GM23338 (cell line): ENCODE measurements at regions not wholly inside any gene's neighbourhood (a gene's known extent, or its start where the extent isn't known, plus 50 kb on each side); places are given as distances from the start of the nearest gene placed in this dataset.
A peak's percentile ranks its signal among the peaks of the same experiment; 100 is the strongest.

Experiments used
- ATAC-seq: fragments of 200-7000 bp; cut with Tn5 transposase; 3 replicates; pipeline ENCODE4 v1.9.1; 2020
- DNase-seq: peaks from one replicate; pipeline ENCODE4 v3.0.0-alpha.2; 2015; ENCODE audit warnings: low spot score
- H2AFZ ChIP-seq: fragments of 200-600 bp; sonication (generic); 2 replicates; pipeline ENCODE4 v1.8.0; 2016; ENCODE audit warnings: antibody characterized with exemption, mild to moderate bottlenecking, moderate library complexity
- H3F3A ChIP-seq: fragments of 200-600 bp; sonication (generic); replicated peaks from 2 replicates; pipeline ENCODE4 v1.8.0; 2017; ENCODE audit warnings: antibody characterized with exemption, mixed run types, low read depth
- H3K27ac ChIP-seq: fragments of 200-600 bp; sonication (generic); 2 replicates; pipeline ENCODE4 v1.6.1; 2016; ENCODE audit warnings: low read depth
- H3K27me3 ChIP-seq: fragments of 200-600 bp; sonication (generic); 2 replicates; pipeline ENCODE4 v1.8.0; 2016; ENCODE audit warnings: mild to moderate bottlenecking, mixed run types, moderate library complexity; ENCODE audit not compliant: insufficient read depth
- H3K36me3 ChIP-seq: fragments of 200-600 bp; sonication (generic); 2 replicates; pipeline ENCODE4 v1.8.0; 2016; ENCODE audit warnings: mild to moderate bottlenecking; ENCODE audit not compliant: insufficient read depth
- H3K4me1 ChIP-seq: fragments of 200-600 bp; sonication (generic); 2 replicates; pipeline ENCODE4 v1.8.0; 2016; ENCODE audit warnings: mild to moderate bottlenecking, moderate library complexity; ENCODE audit not compliant: insufficient read depth
- H3K4me2 ChIP-seq: fragments of 200-600 bp; sonication (generic); 2 replicates; pipeline ENCODE4 v1.7.1; 2017; ENCODE audit warnings: mixed run types
- H3K4me3 ChIP-seq: fragments of 200-600 bp; sonication (generic); 2 replicates; pipeline ENCODE4 v1.6.1; 2016; ENCODE audit warnings: mixed run types
- H3K79me2 ChIP-seq: fragments of 200-600 bp; sonication (generic); replicated peaks from 2 replicates; pipeline ENCODE4 v1.8.0; 2017; ENCODE audit warnings: mild to moderate bottlenecking; ENCODE audit not compliant: insufficient read depth
- H3K9me2 ChIP-seq: fragments of 200-600 bp; sonication (generic); 2 replicates; pipeline ENCODE4 v1.8.0; 2017; ENCODE audit not compliant: insufficient read depth
- H4K20me1 ChIP-seq: fragments of 200-600 bp; sonication (generic); replicated peaks from 2 replicates; pipeline ENCODE4 v1.8.0; 2017; ENCODE audit warnings: mild to moderate bottlenecking; ENCODE audit not compliant: insufficient read depth
- H3K27ac Mint-ChIP-seq: 2 replicates; pipeline ENCODE4 v1.8.0; 2020; ENCODE audit warnings: inconsistent platforms, mild to moderate bottlenecking, moderate library complexity, mixed read lengths
- H3K27me3 Mint-ChIP-seq: 3 replicates; pipeline ENCODE4 v1.8.0; 2022; ENCODE audit warnings: low read depth, mild to moderate bottlenecking, moderate library complexity, mixed read lengths, inconsistent platforms; ENCODE audit not compliant: insufficient read depth, poor library complexity
- H3K36me3 Mint-ChIP-seq: 3 replicates; pipeline ENCODE4 v1.8.0; 2021; ENCODE audit warnings: low read depth, mild to moderate bottlenecking, inconsistent platforms, moderate library complexity, mixed read lengths
- H3K4me1 Mint-ChIP-seq: 3 replicates; pipeline ENCODE4 v1.8.0; 2020; ENCODE audit warnings: mild to moderate bottlenecking, inconsistent platforms, mixed read lengths
- H3K4me3 Mint-ChIP-seq: 3 replicates; pipeline ENCODE4 v1.8.0; 2021; ENCODE audit warnings: moderate library complexity, mild to moderate bottlenecking, inconsistent platforms, mixed read lengths
- H3K9me3 Mint-ChIP-seq: 3 replicates; pipeline ENCODE4 v1.8.0; 2020; ENCODE audit warnings: moderate library complexity, mild to moderate bottlenecking, inconsistent platforms, mixed read lengths
- EZH2 ChIP-seq: fragments of 200-600 bp; sonication (generic); IDR thresholded peaks from one replicate; pipeline ENCODE4 v1.8.0; 2017; ENCODE audit warnings: antibody characterized with exemption, mild to moderate bottlenecking, low read depth; ENCODE audit not compliant: unreplicated experiment
- EZH2phosphoT487 ChIP-seq: fragments of 200-600 bp; sonication (generic); IDR thresholded peaks from one replicate; pipeline ENCODE4 v1.8.1; 2018; ENCODE audit warnings: antibody characterized with exemption; ENCODE audit not compliant: unreplicated experiment
- JUNB ChIP-seq: IDR thresholded peaks from one replicate; pipeline ENCODE4 v1.6.1; 2016; ENCODE audit warnings: antibody characterized with exemption; ENCODE audit not compliant: unreplicated experiment
- NANOG ChIP-seq: IDR thresholded peaks from 2 replicates; pipeline ENCODE4 v1.6.1; 2016; ENCODE audit warnings: antibody characterized with exemption, borderline replicate concordance
- POLR2AphosphoS5 ChIP-seq: IDR thresholded peaks from 2 replicates; pipeline ENCODE4 v1.6.1; 2016; ENCODE audit warnings: antibody characterized with exemption, low read depth
- STAT1 ChIP-seq: IDR thresholded peaks from one replicate; pipeline ENCODE4 v1.6.1; 2016; ENCODE audit warnings: antibody characterized with exemption; ENCODE audit not compliant: unreplicated experiment
- ZNF114 ChIP-seq: fragments of 250-450 bp; sonication (Bioruptor Pico); IDR thresholded peaks from 2 replicates; pipeline ENCODE4 v1.5.0; 2020; ENCODE audit warnings: mild to moderate bottlenecking, moderate library complexity
- TF ChIP-seq, protein P1 (sequence below): fragments of 250-450 bp; sonication (Bioruptor Pico); IDR thresholded peaks from 2 replicates; pipeline ENCODE4 v1.5.0; 2020; ENCODE audit warnings: mild to moderate bottlenecking, moderate library complexity
- TF ChIP-seq, protein P2 (sequence below), 2 experiments: fragments of 200-600 bp in 1 of 2; sonication (generic) in 1 of 2; conservative IDR thresholded peaks; 2 replicates each; pipeline versions ENCODE4 v1.5.1 to v1.6.1; 2016 to 2017; ENCODE audit warnings: antibody characterized with exemption in 2 of 2, low read depth in 2 of 2, mild to moderate bottlenecking in 2 of 2, moderate library complexity in 1 of 2
- TF ChIP-seq, protein P3 (sequence below): IDR thresholded peaks from one replicate; pipeline ENCODE4 v1.6.1; 2018; ENCODE audit warnings: antibody characterized with exemption; ENCODE audit not compliant: unreplicated experiment

DNA sequence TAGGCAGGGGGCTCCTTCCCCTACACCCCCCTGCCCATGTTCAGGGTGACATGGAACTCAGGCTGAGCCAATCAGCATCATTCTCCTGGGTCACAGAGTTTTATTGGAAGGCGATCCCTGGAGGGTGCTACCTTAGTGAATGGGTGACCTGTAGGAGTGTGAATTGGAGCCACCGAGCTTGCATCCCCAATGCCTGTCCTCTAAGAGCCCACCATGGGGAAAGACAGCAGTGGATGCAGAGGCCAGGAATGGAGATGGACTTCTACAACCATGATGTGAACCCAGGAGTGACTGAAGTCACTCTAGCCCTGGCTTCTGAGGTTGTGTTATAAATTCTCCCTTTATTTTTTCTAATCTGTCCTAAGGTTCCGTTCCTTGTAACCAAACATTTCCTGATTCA, 89.4 kb downstream of the CCDC71L start:
- no peak overlapping the region for H3K4me3 Mint-ChIP-seq
- H2AFZ ChIP-seq, result no peak overlapping the region
- ATAC-seq (no peak), DNase-seq (no peak)
- no peaks in the 10 kb centered on the region for H4K20me1 ChIP-seq
- H3K36me3 ChIP-seq, result no peaks in the 10 kb centered on the region
- H3K4me1 Mint-ChIP-seq, result peaks cover 10% of the 10 kb centered on the region
- no peaks in the 10 kb centered on the region for H3K79me2 ChIP-seq
- no peaks in the 10 kb centered on the region for H3F3A ChIP-seq
- H3K9me2 ChIP-seq, result peaks cover 11% of the 10 kb centered on the region
- peaks cover 5% of the 10 kb centered on the region; the same call in 1 of the 2 replicates for H3K4me1 ChIP-seq
- H3K27me3 Mint-ChIP-seq, result peaks cover 3% of the 10 kb centered on the region
- peaks cover 16% of the 10 kb centered on the region for H3K36me3 Mint-ChIP-seq
- H3K4me2 ChIP-seq, result no peak overlapping the region
- H3K9me3 Mint-ChIP-seq, result peaks cover 14% of the 10 kb centered on the region
- TF ChIP-seq JUNB (no peak), EZH2 (no peak), POLR2AphosphoS5 (no peak), EZH2phosphoT487 (no peak)
- no peak overlapping the region for H3K27ac Mint-ChIP-seq
- no peak overlapping the region for H3K27ac ChIP-seq
- no peak overlapping the region for H3K4me3 ChIP-seq
- H3K27me3 ChIP-seq, result no peaks in the 10 kb centered on the region

DNA sequence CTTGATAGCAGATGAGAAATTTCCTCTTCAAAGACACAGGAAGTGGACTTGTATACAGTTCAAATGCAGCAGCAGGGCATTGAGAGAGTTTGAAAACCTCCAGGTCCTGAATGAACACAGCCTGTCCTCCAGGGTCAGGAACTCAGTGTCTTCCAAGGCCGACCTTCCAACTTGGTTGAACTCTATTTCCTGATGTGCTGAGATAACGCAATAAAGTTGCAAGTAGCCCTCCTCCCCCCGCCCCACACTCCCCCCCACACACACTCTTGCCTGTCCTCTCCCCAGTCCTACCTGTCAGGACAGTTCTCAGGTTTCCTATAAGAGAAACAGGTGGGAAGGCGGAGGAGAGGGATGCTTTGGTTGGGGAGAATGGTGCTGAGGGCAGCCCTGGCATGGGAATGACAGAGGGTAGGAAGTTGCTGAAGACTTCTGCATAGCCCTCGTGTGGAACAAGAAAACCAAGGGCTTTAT, 90.0 kb downstream of the CCDC71L start:
- H3K36me3 ChIP-seq, result no peaks in the 10 kb centered on the region
- Mint-ChIP-seq H3K27ac (0 out of 2 replicates have a peak overlapping the region, but pooled peaks have one; percentile 21), H3K9me3 (peaks cover 14% of the 10 kb centered on the region), H3K4me1 (peaks cover 10% of the 10 kb centered on the region), H3K4me3 (no peak overlapping the region), H3K27me3 (peaks cover 3% of the 10 kb centered on the region), H3K36me3 (peaks cover 16% of the 10 kb centered on the region)
- peaks cover 11% of the 10 kb centered on the region for H3K9me2 ChIP-seq
- no peaks in the 10 kb centered on the region for H4K20me1 ChIP-seq
- no peak overlapping the region for H3K4me3 ChIP-seq
- DNase-seq (no peak), ATAC-seq (no peak)
- no peak overlapping the region for H2AFZ ChIP-seq
- H3K27me3 ChIP-seq, result no peaks in the 10 kb centered on the region
- no peaks in the 10 kb centered on the region for H3K79me2 ChIP-seq
- no peak overlapping the region for H3K4me2 ChIP-seq
- H3F3A ChIP-seq, result no peaks in the 10 kb centered on the region
- H3K4me1 ChIP-seq, result peaks cover 5% of the 10 kb centered on the region; the same call in 1 of the 2 replicates
- no peak overlapping the region for H3K27ac ChIP-seq
- TF ChIP-seq, protein P1, sequence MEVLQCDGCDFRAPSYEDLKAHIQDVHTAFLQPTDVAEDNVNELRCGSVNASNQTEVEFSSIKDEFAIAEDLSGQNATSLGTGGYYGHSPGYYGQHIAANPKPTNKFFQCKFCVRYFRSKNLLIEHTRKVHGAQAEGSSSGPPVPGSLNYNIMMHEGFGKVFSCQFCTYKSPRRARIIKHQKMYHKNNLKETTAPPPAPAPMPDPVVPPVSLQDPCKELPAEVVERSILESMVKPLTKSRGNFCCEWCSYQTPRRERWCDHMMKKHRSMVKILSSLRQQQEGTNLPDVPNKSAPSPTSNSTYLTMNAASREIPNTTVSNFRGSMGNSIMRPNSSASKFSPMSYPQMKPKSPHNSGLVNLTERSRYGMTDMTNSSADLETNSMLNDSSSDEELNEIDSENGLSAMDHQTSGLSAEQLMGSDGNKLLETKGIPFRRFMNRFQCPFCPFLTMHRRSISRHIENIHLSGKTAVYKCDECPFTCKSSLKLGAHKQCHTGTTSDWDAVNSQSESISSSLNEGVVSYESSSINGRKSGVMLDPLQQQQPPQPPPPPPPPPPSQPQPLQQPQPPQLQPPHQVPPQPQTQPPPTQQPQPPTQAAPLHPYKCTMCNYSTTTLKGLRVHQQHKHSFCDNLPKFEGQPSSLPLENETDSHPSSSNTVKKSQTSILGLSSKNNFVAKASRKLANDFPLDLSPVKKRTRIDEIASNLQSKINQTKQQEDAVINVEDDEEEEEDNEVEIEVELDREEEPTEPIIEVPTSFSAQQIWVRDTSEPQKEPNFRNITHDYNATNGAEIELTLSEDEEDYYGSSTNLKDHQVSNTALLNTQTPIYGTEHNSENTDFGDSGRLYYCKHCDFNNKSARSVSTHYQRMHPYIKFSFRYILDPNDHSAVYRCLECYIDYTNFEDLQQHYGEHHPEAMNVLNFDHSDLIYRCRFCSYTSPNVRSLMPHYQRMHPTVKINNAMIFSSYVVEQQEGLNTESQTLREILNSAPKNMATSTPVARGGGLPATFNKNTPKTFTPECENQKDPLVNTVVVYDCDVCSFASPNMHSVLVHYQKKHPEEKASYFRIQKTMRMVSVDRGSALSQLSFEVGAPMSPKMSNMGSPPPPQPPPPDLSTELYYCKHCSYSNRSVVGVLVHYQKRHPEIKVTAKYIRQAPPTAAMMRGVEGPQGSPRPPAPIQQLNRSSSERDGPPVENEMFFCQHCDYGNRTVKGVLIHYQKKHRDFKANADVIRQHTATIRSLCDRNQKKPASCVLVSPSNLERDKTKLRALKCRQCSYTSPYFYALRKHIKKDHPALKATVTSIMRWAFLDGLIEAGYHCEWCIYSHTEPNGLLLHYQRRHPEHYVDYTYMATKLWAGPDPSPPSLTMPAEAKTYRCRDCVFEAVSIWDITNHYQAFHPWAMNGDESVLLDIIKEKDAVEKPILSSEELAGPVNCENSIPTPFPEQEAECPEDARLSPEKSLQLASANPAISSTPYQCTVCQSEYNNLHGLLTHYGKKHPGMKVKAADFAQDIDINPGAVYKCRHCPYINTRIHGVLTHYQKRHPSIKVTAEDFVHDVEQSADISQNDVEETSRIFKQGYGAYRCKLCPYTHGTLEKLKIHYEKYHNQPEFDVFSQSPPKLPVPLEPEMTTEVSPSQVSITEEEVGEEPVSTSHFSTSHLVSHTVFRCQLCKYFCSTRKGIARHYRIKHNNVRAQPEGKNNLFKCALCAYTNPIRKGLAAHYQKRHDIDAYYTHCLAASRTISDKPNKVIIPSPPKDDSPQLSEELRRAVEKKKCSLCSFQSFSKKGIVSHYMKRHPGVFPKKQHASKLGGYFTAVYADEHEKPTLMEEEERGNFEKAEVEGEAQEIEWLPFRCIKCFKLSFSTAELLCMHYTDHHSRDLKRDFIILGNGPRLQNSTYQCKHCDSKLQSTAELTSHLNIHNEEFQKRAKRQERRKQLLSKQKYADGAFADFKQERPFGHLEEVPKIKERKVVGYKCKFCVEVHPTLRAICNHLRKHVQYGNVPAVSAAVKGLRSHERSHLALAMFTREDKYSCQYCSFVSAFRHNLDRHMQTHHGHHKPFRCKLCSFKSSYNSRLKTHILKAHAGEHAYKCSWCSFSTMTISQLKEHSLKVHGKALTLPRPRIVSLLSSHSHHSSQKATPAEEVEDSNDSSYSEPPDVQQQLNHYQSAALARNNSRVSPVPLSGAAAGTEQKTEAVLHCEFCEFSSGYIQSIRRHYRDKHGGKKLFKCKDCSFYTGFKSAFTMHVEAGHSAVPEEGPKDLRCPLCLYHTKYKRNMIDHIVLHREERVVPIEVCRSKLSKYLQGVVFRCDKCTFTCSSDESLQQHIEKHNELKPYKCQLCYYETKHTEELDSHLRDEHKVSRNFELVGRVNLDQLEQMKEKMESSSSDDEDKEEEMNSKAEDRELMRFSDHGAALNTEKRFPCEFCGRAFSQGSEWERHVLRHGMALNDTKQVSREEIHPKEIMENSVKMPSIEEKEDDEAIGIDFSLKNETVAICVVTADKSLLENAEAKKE, result no peak
- TF ChIP-seq, protein P2, sequence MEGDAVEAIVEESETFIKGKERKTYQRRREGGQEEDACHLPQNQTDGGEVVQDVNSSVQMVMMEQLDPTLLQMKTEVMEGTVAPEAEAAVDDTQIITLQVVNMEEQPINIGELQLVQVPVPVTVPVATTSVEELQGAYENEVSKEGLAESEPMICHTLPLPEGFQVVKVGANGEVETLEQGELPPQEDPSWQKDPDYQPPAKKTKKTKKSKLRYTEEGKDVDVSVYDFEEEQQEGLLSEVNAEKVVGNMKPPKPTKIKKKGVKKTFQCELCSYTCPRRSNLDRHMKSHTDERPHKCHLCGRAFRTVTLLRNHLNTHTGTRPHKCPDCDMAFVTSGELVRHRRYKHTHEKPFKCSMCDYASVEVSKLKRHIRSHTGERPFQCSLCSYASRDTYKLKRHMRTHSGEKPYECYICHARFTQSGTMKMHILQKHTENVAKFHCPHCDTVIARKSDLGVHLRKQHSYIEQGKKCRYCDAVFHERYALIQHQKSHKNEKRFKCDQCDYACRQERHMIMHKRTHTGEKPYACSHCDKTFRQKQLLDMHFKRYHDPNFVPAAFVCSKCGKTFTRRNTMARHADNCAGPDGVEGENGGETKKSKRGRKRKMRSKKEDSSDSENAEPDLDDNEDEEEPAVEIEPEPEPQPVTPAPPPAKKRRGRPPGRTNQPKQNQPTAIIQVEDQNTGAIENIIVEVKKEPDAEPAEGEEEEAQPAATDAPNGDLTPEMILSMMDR (conservative IDR thresholded peaks at IDR 0.05; ENCODE audit: low read depth in 2 of 2), result no peak
- TF ChIP-seq, protein P3, sequence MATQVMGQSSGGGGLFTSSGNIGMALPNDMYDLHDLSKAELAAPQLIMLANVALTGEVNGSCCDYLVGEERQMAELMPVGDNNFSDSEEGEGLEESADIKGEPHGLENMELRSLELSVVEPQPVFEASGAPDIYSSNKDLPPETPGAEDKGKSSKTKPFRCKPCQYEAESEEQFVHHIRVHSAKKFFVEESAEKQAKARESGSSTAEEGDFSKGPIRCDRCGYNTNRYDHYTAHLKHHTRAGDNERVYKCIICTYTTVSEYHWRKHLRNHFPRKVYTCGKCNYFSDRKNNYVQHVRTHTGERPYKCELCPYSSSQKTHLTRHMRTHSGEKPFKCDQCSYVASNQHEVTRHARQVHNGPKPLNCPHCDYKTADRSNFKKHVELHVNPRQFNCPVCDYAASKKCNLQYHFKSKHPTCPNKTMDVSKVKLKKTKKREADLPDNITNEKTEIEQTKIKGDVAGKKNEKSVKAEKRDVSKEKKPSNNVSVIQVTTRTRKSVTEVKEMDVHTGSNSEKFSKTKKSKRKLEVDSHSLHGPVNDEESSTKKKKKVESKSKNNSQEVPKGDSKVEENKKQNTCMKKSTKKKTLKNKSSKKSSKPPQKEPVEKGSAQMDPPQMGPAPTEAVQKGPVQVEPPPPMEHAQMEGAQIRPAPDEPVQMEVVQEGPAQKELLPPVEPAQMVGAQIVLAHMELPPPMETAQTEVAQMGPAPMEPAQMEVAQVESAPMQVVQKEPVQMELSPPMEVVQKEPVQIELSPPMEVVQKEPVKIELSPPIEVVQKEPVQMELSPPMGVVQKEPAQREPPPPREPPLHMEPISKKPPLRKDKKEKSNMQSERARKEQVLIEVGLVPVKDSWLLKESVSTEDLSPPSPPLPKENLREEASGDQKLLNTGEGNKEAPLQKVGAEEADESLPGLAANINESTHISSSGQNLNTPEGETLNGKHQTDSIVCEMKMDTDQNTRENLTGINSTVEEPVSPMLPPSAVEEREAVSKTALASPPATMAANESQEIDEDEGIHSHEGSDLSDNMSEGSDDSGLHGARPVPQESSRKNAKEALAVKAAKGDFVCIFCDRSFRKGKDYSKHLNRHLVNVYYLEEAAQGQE, result no peak
- no peak for TF ChIP-seq EZH2phosphoT487
- no peak for TF ChIP-seq NANOG
- no peak for TF ChIP-seq STAT1
- no peak for TF ChIP-seq JUNB
- no peak for TF ChIP-seq EZH2
- no peak for TF ChIP-seq ZNF114
- no peak for TF ChIP-seq POLR2AphosphoS5
